IPS DF 19.7 (cell line): ENCODE measurements at regions not wholly inside any gene's neighbourhood (a gene's known extent, or its start where the extent isn't known, plus 50 kb on each side); places are given as distances from the start of the nearest gene placed in this dataset.

Experiments
- DNase-seq: peaks from one replicate; pipeline ENCODE4 v3.0.0-alpha.2; 2013; ENCODE audit warnings: low read depth, low spot score

- no peak for DNase-seq
Observed at GRCh38 chr10:131560166-131560565, 248.6 kb upstream of the TCERG1L start.

- DNase-seq = no peak
Observed at GRCh38 chr10:131560706-131561355, 249.3 kb upstream of the TCERG1L start.

- DNase-seq = no peak
Observed at GRCh38 chr10:131561897-131562296, 250.4 kb upstream of the TCERG1L start.

- DNase-seq = no peak
Observed at GRCh38 chr10:131563411-131563810, 251.9 kb upstream of the TCERG1L start.

- no peak for DNase-seq
Observed at GRCh38 chr10:131567279-131568162, 256.0 kb upstream of the TCERG1L start.

- no peak for DNase-seq
Observed at GRCh38 chr10:131568866-131569265, 257.3 kb upstream of the TCERG1L start.

- no peak for DNase-seq
Observed at GRCh38 chr10:131569851-131570715, 258.6 kb upstream of the TCERG1L start.

- DNase-seq = no peak
Observed at GRCh38 chr10:131570716-131571307, 259.3 kb upstream of the TCERG1L start.

GRCh38 chr10:131571346-131571745 lies 259.8 kb upstream of the TCERG1L start:
- no peak for DNase-seq

GRCh38 chr10:131571865-131572264 lies 260.3 kb upstream of the TCERG1L start:
- DNase-seq = no peak

GRCh38 chr10:131573256-131573655 lies 261.7 kb upstream of the TCERG1L start:
- no peak for DNase-seq

GRCh38 chr10:131573707-131574106 lies 262.2 kb upstream of the TCERG1L start:
- no peak for DNase-seq

- DNase-seq = no peak
Observed at GRCh38 chr10:131574363-131574706, 262.8 kb upstream of the TCERG1L start.

GRCh38 chr10:131574707-131575430 lies 263.3 kb upstream of the TCERG1L start:
- no peak for DNase-seq

GRCh38 chr10:131575877-131576276 lies 264.4 kb upstream of the TCERG1L start:
- no peak for DNase-seq

GRCh38 chr10:131576341-131577177 lies 265.0 kb upstream of the TCERG1L start:
- no peak for DNase-seq

GRCh38 chr10:131577178-131577555 lies 265.6 kb upstream of the TCERG1L start:
- DNase-seq = no peak

- DNase-seq = no peak
Observed at GRCh38 chr10:131577786-131578471, 266.4 kb upstream of the TCERG1L start.

GRCh38 chr10:131578472-131578970 lies 267.0 kb upstream of the TCERG1L start:
- DNase-seq = no peak
